H9 (cell line): ENCODE measurements at regions not wholly inside any gene's neighbourhood (a gene's known extent, or its start where the extent isn't known, plus 50 kb on each side); places are given as distances from the start of the nearest gene placed in this dataset.

Experiments
- DNase-seq: peaks from one replicate; pipeline ENCODE4 v3.0.0-alpha.2; 2017
- H2AFZ ChIP-seq: one replicate; pipeline ENCODE4 v1.6.1; 2013; ENCODE audit warnings: mild to moderate bottlenecking, low read length, control low read depth, moderate library complexity
- H2AK5ac ChIP-seq: 2 replicates; pipeline ENCODE4 v1.6.1; 2013; ENCODE audit warnings: low read length, control low read depth, mixed read lengths; ENCODE audit not compliant: insufficient read length
- H2BK120ac ChIP-seq: one replicate; pipeline ENCODE4 v1.6.1; 2013; ENCODE audit warnings: low read depth, mild to moderate bottlenecking, low read length, control low read depth, inconsistent platforms; ENCODE audit not compliant: poor library complexity, severe bottlenecking
- H2BK12ac ChIP-seq: 2 replicates; pipeline ENCODE4 v1.6.1; 2013; ENCODE audit warnings: low read length, control low read depth, mixed read lengths, low read depth; ENCODE audit not compliant: insufficient read length
- H2BK15ac ChIP-seq: 2 replicates; pipeline ENCODE4 v1.6.1; 2013; ENCODE audit warnings: low read depth, low read length, control low read depth
- H2BK20ac ChIP-seq: one replicate; pipeline ENCODE4 v1.6.1; 2013; ENCODE audit warnings: low read depth, mild to moderate bottlenecking, low read length, control low read depth, inconsistent platforms; ENCODE audit not compliant: poor library complexity, severe bottlenecking
- H2BK5ac ChIP-seq: 2 replicates; pipeline ENCODE4 v1.6.1; 2013; ENCODE audit warnings: low read length, control low read depth, mixed read lengths; ENCODE audit not compliant: insufficient read length
- H3K14ac ChIP-seq: 2 replicates; pipeline ENCODE4 v1.6.1; 2013; ENCODE audit warnings: low read length, control low read depth; ENCODE audit not compliant: insufficient read depth
- H3K18ac ChIP-seq: 2 replicates; pipeline ENCODE4 v1.6.1; 2013; ENCODE audit warnings: low read depth, mild to moderate bottlenecking, mixed read lengths, low read length, control low read depth; ENCODE audit not compliant: insufficient read length
- H3K23ac ChIP-seq: 2 replicates; pipeline ENCODE4 v1.6.1; 2013; ENCODE audit warnings: low read length, control low read depth, mixed read lengths, low read depth; ENCODE audit not compliant: insufficient read length
- H3K23me2 ChIP-seq: 2 replicates; pipeline ENCODE4 v1.6.1; 2013; ENCODE audit warnings: low read depth, mild to moderate bottlenecking, mixed read lengths, low read length, control low read depth; ENCODE audit not compliant: insufficient read length, poor library complexity, severe bottlenecking
- H3K27ac ChIP-seq: 2 replicates; pipeline ENCODE4 v1.5.1; 2013; ENCODE audit warnings: low read length, control low read depth, mixed read lengths, low read depth; ENCODE audit not compliant: insufficient read length
- H3K27me3 ChIP-seq: 2 replicates; pipeline ENCODE4 v1.6.1; 2013; ENCODE audit warnings: low read length, control low read depth, inconsistent platforms; ENCODE audit not compliant: insufficient read depth
- H3K4ac ChIP-seq: 2 replicates; pipeline ENCODE4 v1.6.1; 2013; ENCODE audit warnings: low read depth, mild to moderate bottlenecking, control low read depth, inconsistent platforms, low read length, moderate library complexity
- H3K4me1 ChIP-seq: 2 replicates; pipeline ENCODE4 v1.6.1; 2013; ENCODE audit warnings: low read length, control low read depth, inconsistent platforms; ENCODE audit not compliant: insufficient read depth
- H3K4me2 ChIP-seq: 2 replicates; pipeline ENCODE4 v1.6.1; 2013; ENCODE audit warnings: low read length, control low read depth, mixed read lengths; ENCODE audit not compliant: insufficient read length, insufficient read depth
- H3K56ac ChIP-seq: 2 replicates; pipeline ENCODE4 v1.6.1; 2013; ENCODE audit warnings: low read depth, mild to moderate bottlenecking, mixed read lengths, low read length, control low read depth; ENCODE audit not compliant: insufficient read length
- H3K79me1 ChIP-seq: 2 replicates; pipeline ENCODE4 v1.6.1; 2013; ENCODE audit warnings: low read depth, mild to moderate bottlenecking, moderate library complexity, low read length, control low read depth, inconsistent platforms; ENCODE audit not compliant: insufficient read depth, poor library complexity, severe bottlenecking
- H3K79me2 ChIP-seq: 2 replicates; pipeline ENCODE4 v1.6.1; 2013; ENCODE audit warnings: low read length, control low read depth, inconsistent platforms; ENCODE audit not compliant: insufficient read depth
- H3K9ac ChIP-seq: 2 replicates; pipeline ENCODE4 v1.6.1; 2013; ENCODE audit warnings: low read length, control low read depth, mixed read lengths; ENCODE audit not compliant: insufficient read length; ENCODE audit errors: extremely low read depth
- H3K9me3 ChIP-seq: one replicate; pipeline ENCODE4 v1.6.1; 2013; ENCODE audit warnings: low read depth, low read length, inconsistent platforms; ENCODE audit not compliant: control insufficient read depth
- H3T11ph ChIP-seq: one replicate; pipeline ENCODE4 v1.6.1; 2013; ENCODE audit warnings: mild to moderate bottlenecking, low read length, control low read depth, inconsistent platforms
- H4K20me1 ChIP-seq: one replicate; pipeline ENCODE4 v1.6.1; 2013; ENCODE audit not compliant: control insufficient read depth, insufficient read length, insufficient read depth
- H4K5ac ChIP-seq: 2 replicates; pipeline ENCODE4 v1.6.1; 2013; ENCODE audit warnings: low read depth, mild to moderate bottlenecking, mixed read lengths, low read length, control low read depth; ENCODE audit not compliant: insufficient read length
- H4K8ac ChIP-seq: replicated peaks from 2 replicates; pipeline ENCODE4 v1.6.1; 2013; ENCODE audit warnings: low read length, control low read depth, mixed read lengths, low read depth; ENCODE audit not compliant: insufficient read length
- H4K91ac ChIP-seq: 2 replicates; pipeline ENCODE4 v1.6.1; 2013; ENCODE audit warnings: low read depth, mild to moderate bottlenecking, moderate library complexity, mixed read lengths, low read length, control low read depth; ENCODE audit not compliant: insufficient read length
- H3K27ac Mint-ChIP-seq, 3 experiments: 2 replicates in 2 of 3; 3 replicates in 1 of 3; pipeline ENCODE4 v1.8.0; 2020 to 2021; ENCODE audit warnings: mixed read lengths in 3 of 3, mild to moderate bottlenecking in 1 of 3, moderate library complexity in 1 of 3
- H3K27me3 Mint-ChIP-seq: 2 replicates; pipeline ENCODE4 v1.8.0; 2021; ENCODE audit warnings: low read depth, mild to moderate bottlenecking, moderate library complexity, mixed read lengths
- H3K36me3 Mint-ChIP-seq, 3 experiments: 2 replicates in 2 of 3; 3 replicates in 1 of 3; pipeline ENCODE4 v1.8.0; 2020 to 2021; ENCODE audit warnings: low read depth in 3 of 3, mixed read lengths in 3 of 3; ENCODE audit not compliant: insufficient read depth in 1 of 3
- H3K4me1 Mint-ChIP-seq, 2 experiments: 2 replicates each; pipeline ENCODE4 v1.8.0; 2020; ENCODE audit warnings: mixed read lengths in 2 of 2
- H3K4me3 Mint-ChIP-seq, 2 experiments: 2 replicates in 1 of 2; 3 replicates in 1 of 2; pipeline ENCODE4 v1.8.0; 2020 to 2021; ENCODE audit warnings: mild to moderate bottlenecking in 2 of 2, mixed read lengths in 2 of 2, moderate library complexity in 1 of 2
- H3K9me3 Mint-ChIP-seq, 2 experiments: 2 replicates in 1 of 2; 3 replicates in 1 of 2; pipeline ENCODE4 v1.8.0; 2020; ENCODE audit warnings: mild to moderate bottlenecking in 2 of 2, mixed read lengths in 2 of 2, moderate library complexity in 1 of 2
- CTCF ChIP-seq: fragments of 200-600 bp; sonication (generic); conservative IDR thresholded peaks from 3 replicates; pipeline ENCODE4 v1.8.0; 2021; ENCODE audit warnings: antibody characterized with exemption, mild to moderate bottlenecking
- WGBS: extraction: QIAGEN DNeasy Blood & Tissue Kit; methylation state at CpG from one replicate; pipeline ENCODE4 v1.1.7; 2013; ENCODE audit warnings: missing lambda C conversion rate, low lambda C conversion rate, mixed read lengths; ENCODE audit not compliant: insufficient read length; ENCODE audit errors: extremely low coverage; 5-methylcytosine and 5-hydroxymethylcytosine counted together

DNA sequence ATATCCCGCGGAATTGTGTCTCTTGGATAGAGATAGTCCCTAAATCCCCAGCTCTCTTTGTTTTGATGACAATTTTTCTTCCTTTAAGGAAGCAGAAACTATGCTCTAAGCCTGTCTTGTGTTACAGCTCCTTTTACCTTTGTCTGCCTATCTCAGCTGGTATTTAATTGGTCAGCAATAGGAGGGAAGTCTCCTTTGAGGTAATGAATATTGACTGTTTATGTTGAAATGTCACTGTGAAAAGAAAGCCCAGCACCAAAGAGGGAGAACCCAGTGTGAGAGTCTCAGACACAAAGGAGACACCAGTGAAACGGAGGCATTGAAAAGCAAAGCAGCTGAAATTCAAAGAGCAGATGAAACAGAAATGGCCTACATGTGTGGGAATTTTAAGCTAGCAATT lies 372.6 kb downstream of the NR2F2 start:
- Mint-ChIP-seq H3K9me3 (no peaks in the 10 kb centered on the region), H3K4me1 (peaks cover 77 to 79% of the 10 kb centered on the region in 2 experiments), H3K27me3 (no peaks in the 10 kb centered on the region), H3K36me3 (no peaks in the 10 kb centered on the region), H3K27ac (peak overlapping the region in 2 of 3 experiments; percentile 76 to 93; a peak in 4 of 7 replicates), H3K4me3 (peak overlapping the region; percentile 6 to 9; a peak in 2 of 5 replicates)
- H4K8ac ChIP-seq: no peak overlapping the region
- no peaks in the 10 kb centered on the region for H3K79me1 ChIP-seq
- no peak overlapping the region for H2BK12ac ChIP-seq
- H4K5ac ChIP-seq: no peak overlapping the region
- no peaks in the 10 kb centered on the region for H3K9me3 ChIP-seq
- H2AFZ ChIP-seq: no peak overlapping the region
- no peak overlapping the region for H2BK15ac ChIP-seq
- H3T11ph ChIP-seq: no peak overlapping the region
- H2BK120ac ChIP-seq: no peak overlapping the region
- H2AK5ac ChIP-seq: no peak overlapping the region
- no peak overlapping the region for H3K4ac ChIP-seq
- H3K18ac ChIP-seq: no peak overlapping the region
- no peak overlapping the region for H3K9ac ChIP-seq
- TF ChIP-seq CTCF: no peak
- H3K4me1 ChIP-seq: peaks cover 13% of the 10 kb centered on the region
- H3K14ac ChIP-seq: no peak overlapping the region
- no peak overlapping the region for H2BK20ac ChIP-seq
- no peaks in the 10 kb centered on the region for H3K27me3 ChIP-seq
- WGBS: no CpG with 5 or more reads among the region's 3 CpGs
- H3K23me2 ChIP-seq: no peaks in the 10 kb centered on the region
- H2BK5ac ChIP-seq: no peak overlapping the region
- H3K4me2 ChIP-seq: peak overlapping the region; percentile 20
- no peak overlapping the region for H4K91ac ChIP-seq
- H4K20me1 ChIP-seq: no peaks in the 10 kb centered on the region
- no peak for DNase-seq
- H3K27ac ChIP-seq: no peak overlapping the region
- H3K56ac ChIP-seq: no peak overlapping the region
- no peaks in the 10 kb centered on the region for H3K79me2 ChIP-seq
- H3K23ac ChIP-seq: no peak overlapping the region
